ENCODE measurements at regions not wholly inside any gene's neighbourhood (a gene's known extent, or its start where the extent isn't known, plus 50 kb on each side); places are given as distances from the start of the nearest gene placed in this dataset.
"Not testable (repeated sequence)": the region's sequence is repeated elsewhere in the genome, so short reads cannot be mapped to it uniquely, and the experiment has no call there.

- Histone ChIP-seq H3K9me3 (ENCODE audit: control insufficient read depth, low read length) (no peaks in the 10 kb centered on the region), H3K4me1 (ENCODE audit: control insufficient read depth, insufficient read depth, low read length) (no peaks in the 10 kb centered on the region), H3K27ac (ENCODE audit: insufficient read depth, low read depth, low read length, poor library complexity, severe bottlenecking) (no peak overlapping the region), H3K4me3 (ENCODE audit: insufficient read depth, low read depth, low read length) (no peak overlapping the region), H3K27me3 (ENCODE audit: control insufficient read depth, insufficient read depth, low read length, poor library complexity, severe bottlenecking) (no peaks in the 10 kb centered on the region), H3K36me3 (ENCODE audit: control insufficient read depth, insufficient read depth, low read length) (no peaks in the 10 kb centered on the region)
- 100% methylated on average over 1 of the region's 1 CpG; no CpG with 5 or more reads in 1 of the 2 experiments for WGBS, 2 experiments
Measured at GRCh38 chr15:26212109-26212508, 349.0 kb upstream of the ATP10A start.

GRCh38 chr15:26210980-26211379 lies 347.9 kb upstream of the ATP10A start:
- Histone ChIP-seq H3K4me3 (ENCODE audit: insufficient read depth, low read depth, low read length) (no peak overlapping the region), H3K36me3 (ENCODE audit: control insufficient read depth, insufficient read depth, low read length) (no peaks in the 10 kb centered on the region), H3K9me3 (ENCODE audit: control insufficient read depth, low read length) (no peaks in the 10 kb centered on the region), H3K27me3 (ENCODE audit: control insufficient read depth, insufficient read depth, low read length, poor library complexity, severe bottlenecking) (no peaks in the 10 kb centered on the region), H3K27ac (ENCODE audit: insufficient read depth, low read depth, low read length, poor library complexity, severe bottlenecking) (no peak overlapping the region), H3K4me1 (ENCODE audit: control insufficient read depth, insufficient read depth, low read length) (no peaks in the 10 kb centered on the region)
- 95 to 100% methylated on average over 2 to 3 of the region's 3 CpGs for WGBS, 2 experiments

- H3K4me1 ChIP-seq (ENCODE audit: control insufficient read depth, insufficient read depth, low read length), result peaks cover 7% of the 10 kb centered on the region
- no peaks in the 10 kb centered on the region for H3K27me3 ChIP-seq (ENCODE audit: control insufficient read depth, insufficient read depth, low read length, poor library complexity, severe bottlenecking)
- H3K36me3 ChIP-seq (ENCODE audit: control insufficient read depth, insufficient read depth, low read length), result no peaks in the 10 kb centered on the region
- no peaks in the 10 kb centered on the region for H3K9me3 ChIP-seq (ENCODE audit: control insufficient read depth, low read length)
- H3K4me3 ChIP-seq (ENCODE audit: insufficient read depth, low read depth, low read length), result no peak overlapping the region
- 64 to 68% methylated on average over 9 of the region's 9 CpGs for WGBS, 2 experiments
- no peak overlapping the region for H3K27ac ChIP-seq (ENCODE audit: insufficient read depth, low read depth, low read length, poor library complexity, severe bottlenecking)
Measured at GRCh38 chr15:26201177-26201858, 338.2 kb upstream of the ATP10A start.

GRCh38 chr15:26200427-26200826 lies 337.3 kb upstream of the ATP10A start:
- H3K4me3 ChIP-seq (ENCODE audit: insufficient read depth, low read depth, low read length), result no peak overlapping the region
- peaks cover 7% of the 10 kb centered on the region for H3K4me1 ChIP-seq (ENCODE audit: control insufficient read depth, insufficient read depth, low read length)
- no peak overlapping the region for H3K27ac ChIP-seq (ENCODE audit: insufficient read depth, low read depth, low read length, poor library complexity, severe bottlenecking)
- no peaks in the 10 kb centered on the region for H3K36me3 ChIP-seq (ENCODE audit: control insufficient read depth, insufficient read depth, low read length)
- no peaks in the 10 kb centered on the region for H3K27me3 ChIP-seq (ENCODE audit: control insufficient read depth, insufficient read depth, low read length, poor library complexity, severe bottlenecking)
- WGBS, 2 experiments, result 46 to 48% methylated on average over 8 of the region's 8 CpGs
- H3K9me3 ChIP-seq (ENCODE audit: control insufficient read depth, low read length), result no peaks in the 10 kb centered on the region

- H3K27ac ChIP-seq (ENCODE audit: insufficient read depth, low read depth, low read length, poor library complexity, severe bottlenecking), result no peak overlapping the region
- peaks cover 7% of the 10 kb centered on the region for H3K4me1 ChIP-seq (ENCODE audit: control insufficient read depth, insufficient read depth, low read length)
- 76 to 78% methylated on average over 5 of the region's 5 CpGs for WGBS, 2 experiments
- H3K36me3 ChIP-seq (ENCODE audit: control insufficient read depth, insufficient read depth, low read length), result no peaks in the 10 kb centered on the region
- no peaks in the 10 kb centered on the region for H3K27me3 ChIP-seq (ENCODE audit: control insufficient read depth, insufficient read depth, low read length, poor library complexity, severe bottlenecking)
- no peak overlapping the region for H3K4me3 ChIP-seq (ENCODE audit: insufficient read depth, low read depth, low read length)
- no peaks in the 10 kb centered on the region for H3K9me3 ChIP-seq (ENCODE audit: control insufficient read depth, low read length)
Measured at GRCh38 chr15:26197719-26198118, 334.6 kb upstream of the ATP10A start.

GRCh38 chr15:26197060-26197459 lies 333.9 kb upstream of the ATP10A start:
- peaks cover 7% of the 10 kb centered on the region for H3K4me1 ChIP-seq (ENCODE audit: control insufficient read depth, insufficient read depth, low read length)
- no peak overlapping the region for H3K27ac ChIP-seq (ENCODE audit: insufficient read depth, low read depth, low read length, poor library complexity, severe bottlenecking)
- H3K4me3 ChIP-seq (ENCODE audit: insufficient read depth, low read depth, low read length), result no peak overlapping the region
- H3K9me3 ChIP-seq (ENCODE audit: control insufficient read depth, low read length), result no peaks in the 10 kb centered on the region
- no peaks in the 10 kb centered on the region for H3K27me3 ChIP-seq (ENCODE audit: control insufficient read depth, insufficient read depth, low read length, poor library complexity, severe bottlenecking)
- WGBS, 2 experiments, result 90 to 92% methylated on average over 1 of the region's 1 CpG
- H3K36me3 ChIP-seq (ENCODE audit: control insufficient read depth, insufficient read depth, low read length), result no peaks in the 10 kb centered on the region

- H3K4me3 ChIP-seq (ENCODE audit: insufficient read depth, low read depth, low read length), result no peak overlapping the region
- H3K36me3 ChIP-seq (ENCODE audit: control insufficient read depth, insufficient read depth, low read length), result no peaks in the 10 kb centered on the region
- H3K27me3 ChIP-seq (ENCODE audit: control insufficient read depth, insufficient read depth, low read length, poor library complexity, severe bottlenecking), result no peaks in the 10 kb centered on the region
- H3K27ac ChIP-seq (ENCODE audit: insufficient read depth, low read depth, low read length, poor library complexity, severe bottlenecking), result no peak overlapping the region
- no peaks in the 10 kb centered on the region for H3K4me1 ChIP-seq (ENCODE audit: control insufficient read depth, insufficient read depth, low read length)
- H3K9me3 ChIP-seq (ENCODE audit: control insufficient read depth, low read length), result no peaks in the 10 kb centered on the region
- WGBS, 2 experiments, result 81 to 85% methylated on average over 2 of the region's 2 CpGs
Measured at GRCh38 chr15:26191193-26191592, 328.1 kb upstream of the ATP10A start.

GRCh38 chr15:26186138-26186537 lies 323.0 kb upstream of the ATP10A start:
- not testable (repeated sequence) for H3K27me3 ChIP-seq (ENCODE audit: control insufficient read depth, insufficient read depth, low read length, poor library complexity, severe bottlenecking); H3K36me3 ChIP-seq (ENCODE audit: control insufficient read depth, insufficient read depth, low read length); H3K9me3 ChIP-seq (ENCODE audit: control insufficient read depth, low read length); H3K27ac ChIP-seq (ENCODE audit: insufficient read depth, low read depth, low read length, poor library complexity, severe bottlenecking); H3K4me1 ChIP-seq (ENCODE audit: control insufficient read depth, insufficient read depth, low read length); H3K4me3 ChIP-seq (ENCODE audit: insufficient read depth, low read depth, low read length)
- 93 to 96% methylated on average over 10 of the region's 10 CpGs for WGBS, 2 experiments

GRCh38 chr15:26182441-26182840 lies 319.3 kb upstream of the ATP10A start:
- H3K4me1 ChIP-seq (ENCODE audit: control insufficient read depth, insufficient read depth, low read length), result peaks cover 4% of the 10 kb centered on the region
- WGBS, 2 experiments, result 92% methylated on average over 2 of the region's 2 CpGs; no CpG with 5 or more reads in 1 of the 2 experiments
- H3K27ac ChIP-seq (ENCODE audit: insufficient read depth, low read depth, low read length, poor library complexity, severe bottlenecking), result no peak overlapping the region
- no peaks in the 10 kb centered on the region for H3K36me3 ChIP-seq (ENCODE audit: control insufficient read depth, insufficient read depth, low read length)
- no peaks in the 10 kb centered on the region for H3K27me3 ChIP-seq (ENCODE audit: control insufficient read depth, insufficient read depth, low read length, poor library complexity, severe bottlenecking)
- H3K4me3 ChIP-seq (ENCODE audit: insufficient read depth, low read depth, low read length), result no peak overlapping the region
- H3K9me3 ChIP-seq (ENCODE audit: control insufficient read depth, low read length), result no peaks in the 10 kb centered on the region

- Histone ChIP-seq H3K27me3 (ENCODE audit: control insufficient read depth, insufficient read depth, low read length, poor library complexity, severe bottlenecking) (no peaks in the 10 kb centered on the region), H3K4me1 (ENCODE audit: control insufficient read depth, insufficient read depth, low read length) (peaks cover 4% of the 10 kb centered on the region), H3K27ac (ENCODE audit: insufficient read depth, low read depth, low read length, poor library complexity, severe bottlenecking) (no peak overlapping the region), H3K36me3 (ENCODE audit: control insufficient read depth, insufficient read depth, low read length) (no peaks in the 10 kb centered on the region), H3K4me3 (ENCODE audit: insufficient read depth, low read depth, low read length) (no peak overlapping the region), H3K9me3 (ENCODE audit: control insufficient read depth, low read length) (no peaks in the 10 kb centered on the region)
- WGBS, 2 experiments, result 52 to 53% methylated on average over 6 of the region's 6 CpGs
Measured at GRCh38 chr15:26179906-26180305, 316.8 kb upstream of the ATP10A start.
